Body of pancreas (tissue), 4 donors: ENCODE measurements at regions not wholly inside any gene's neighbourhood (a gene's known extent, or its start where the extent isn't known, plus 50 kb on each side); places are given as distances from the start of the nearest gene placed in this dataset.
"Not testable (repeated sequence)": the region's sequence is repeated elsewhere in the genome, so short reads cannot be mapped to it uniquely, and the experiment has no call there.

ENCODE experiments used
- CTCF ChIP-seq, 7 experiments: fragments of 450-650 bp in 4 of 7; fragments of 200-600 bp in 3 of 7; sonication (generic) in 3 of 7; IDR thresholded peaks; one replicate each; pipeline ENCODE4 v1.5.1; 2016 to 2019; ENCODE audit warnings: antibody characterized with exemption in 7 of 7
- POLR2A ChIP-seq, 3 donors: fragments of 450-650 bp; IDR thresholded peaks; one replicate each; pipeline ENCODE4 v1.6.1; 2016; ENCODE audit warnings: antibody characterized with exemption in 3 of 3, mild to moderate bottlenecking in 2 of 3

GRCh38 chr2:111269761-111270323, 149.1 kb downstream of the BCL2L11 start:
- TF ChIP-seq CTCF, POLR2A (IDR thresholded peaks at IDR 0.05): not testable (repeated sequence)
